ENCODE measurements at regions not wholly inside any gene's neighbourhood (a gene's known extent, or its start where the extent isn't known, plus 50 kb on each side); places are given as distances from the start of the nearest gene placed in this dataset.

DNA sequence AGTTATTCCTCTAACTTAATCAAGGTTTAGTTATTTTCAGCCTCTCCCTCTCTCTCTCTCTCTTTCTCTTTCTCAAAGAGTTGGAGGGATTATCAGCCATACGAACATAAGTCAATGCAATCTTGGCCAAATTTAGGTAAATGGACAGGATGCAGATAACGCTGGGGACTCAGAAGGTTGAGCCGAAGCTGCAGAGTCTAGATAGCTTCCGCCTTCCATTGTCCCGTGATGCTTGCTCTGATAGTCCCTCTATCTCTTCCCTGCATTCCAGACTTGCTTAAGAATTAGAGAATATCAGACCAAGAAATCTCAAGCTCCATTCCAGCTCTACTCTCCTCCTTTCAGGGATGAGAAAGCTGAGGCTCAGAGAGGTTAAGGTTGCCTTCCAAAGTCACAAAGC is 502.8 kb upstream of the TNP1 start:
- WGBS (ENCODE audit: insufficient coverage) = no CpG with 5 or more reads among the region's 5 CpGs
- Histone ChIP-seq H3K4me1 (ENCODE audit: control insufficient read depth in 1 of 2, insufficient read depth in 2 of 2, low read length in 2 of 2) (peaks cover 48 to 52% of the 10 kb centered on the region in 2 donors), H3K9ac (ENCODE audit: insufficient read depth, low read length, poor library complexity, severe bottlenecking) (no peak overlapping the region), H2AFZ (ENCODE audit: insufficient read depth, low read depth, low read length, poor library complexity, severe bottlenecking) (no peak overlapping the region), H3K27me3 (ENCODE audit: control insufficient read depth in 2 of 2, insufficient read depth in 2 of 2, low read length in 2 of 2) (peaks cover 4 to 7% of the 10 kb centered on the region in 2 donors), H3K27ac (ENCODE audit: low read depth in 1 of 2, low read length in 2 of 2) (no peak overlapping the region), H3K36me3 (replicated peaks in 1 of 2; ENCODE audit: control insufficient read depth in 1 of 2, insufficient read depth in 2 of 2, low read length in 2 of 2) (no peaks in the 10 kb centered on the region), H4K20me1 (ENCODE audit: insufficient read depth, low read length) (no peaks in the 10 kb centered on the region), H3K4me3 (replicated peaks in 1 of 3; ENCODE audit: low read depth in 2 of 3, low read length in 3 of 3) (peak overlapping the region in 1 of 3 experiments; percentile 43), H3K79me2 (ENCODE audit: insufficient read depth, low read length) (no peaks in the 10 kb centered on the region), H3K4me2 (replicated peaks; ENCODE audit: extremely low read depth, low read length, poor library complexity, severe bottlenecking) (peak overlapping the region; percentile 46), H3K9me3 (replicated peaks in 1 of 2; ENCODE audit: control insufficient read depth in 1 of 2, insufficient read depth in 1 of 2, low read length in 2 of 2) (no peaks in the 10 kb centered on the region)
- H3K27me3 Mint-ChIP-seq (ENCODE audit: low read depth in 3 of 3) = peaks cover 4 to 8% (median 4%) of the 10 kb centered on the region in 3 donors
- TF ChIP-seq, protein P1, sequence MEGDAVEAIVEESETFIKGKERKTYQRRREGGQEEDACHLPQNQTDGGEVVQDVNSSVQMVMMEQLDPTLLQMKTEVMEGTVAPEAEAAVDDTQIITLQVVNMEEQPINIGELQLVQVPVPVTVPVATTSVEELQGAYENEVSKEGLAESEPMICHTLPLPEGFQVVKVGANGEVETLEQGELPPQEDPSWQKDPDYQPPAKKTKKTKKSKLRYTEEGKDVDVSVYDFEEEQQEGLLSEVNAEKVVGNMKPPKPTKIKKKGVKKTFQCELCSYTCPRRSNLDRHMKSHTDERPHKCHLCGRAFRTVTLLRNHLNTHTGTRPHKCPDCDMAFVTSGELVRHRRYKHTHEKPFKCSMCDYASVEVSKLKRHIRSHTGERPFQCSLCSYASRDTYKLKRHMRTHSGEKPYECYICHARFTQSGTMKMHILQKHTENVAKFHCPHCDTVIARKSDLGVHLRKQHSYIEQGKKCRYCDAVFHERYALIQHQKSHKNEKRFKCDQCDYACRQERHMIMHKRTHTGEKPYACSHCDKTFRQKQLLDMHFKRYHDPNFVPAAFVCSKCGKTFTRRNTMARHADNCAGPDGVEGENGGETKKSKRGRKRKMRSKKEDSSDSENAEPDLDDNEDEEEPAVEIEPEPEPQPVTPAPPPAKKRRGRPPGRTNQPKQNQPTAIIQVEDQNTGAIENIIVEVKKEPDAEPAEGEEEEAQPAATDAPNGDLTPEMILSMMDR (IDR thresholded peaks at IDR 0.05) = no peak
- peak overlapping the region in 1 of 7 donors; percentile 56 for H3K27ac Mint-ChIP-seq
- H3K4me1 Mint-ChIP-seq = peaks cover 54% of the 10 kb centered on the region
- peaks cover 0 to 6% of the 10 kb centered on the region in 2 donors for H3K36me3 Mint-ChIP-seq
- intact Hi-C loops (cut with micrococcal nuclease) = no loop called here
- H3K9me3 Mint-ChIP-seq = peaks cover 0 to 2% (median 0%) of the 10 kb centered on the region in 7 donors
- peak overlapping the region in 1 of 2 donors; percentile 61 for H3K4me3 Mint-ChIP-seq
- DNase-seq = no peak

DNA sequence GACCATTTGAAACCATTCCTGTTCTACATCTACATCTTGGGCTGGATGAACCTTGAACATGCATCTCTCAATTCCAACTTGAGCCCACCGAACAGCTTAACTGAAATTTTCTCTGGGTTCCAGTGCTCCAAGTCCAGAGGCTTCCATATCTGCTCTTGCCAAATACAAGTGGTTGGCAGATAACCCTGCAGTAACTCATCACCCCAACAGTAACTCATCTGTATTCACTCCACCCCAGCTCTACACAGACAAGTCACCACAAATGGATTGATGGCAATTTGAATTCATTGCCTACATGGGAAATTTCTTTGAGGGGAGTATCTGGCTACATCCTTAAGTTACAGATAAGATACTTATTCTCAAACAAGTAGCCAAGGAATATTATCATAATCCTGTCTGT is 502.4 kb upstream of the TNP1 start:
- peaks cover 4 to 12% (median 8%) of the 10 kb centered on the region in 3 donors for H3K27me3 Mint-ChIP-seq (ENCODE audit: low read depth in 3 of 3)
- Histone ChIP-seq H3K36me3 (replicated peaks in 1 of 2; ENCODE audit: control insufficient read depth in 1 of 2, insufficient read depth in 2 of 2, low read length in 2 of 2) (no peaks in the 10 kb centered on the region), H3K4me1 (ENCODE audit: control insufficient read depth in 1 of 2, insufficient read depth in 2 of 2, low read length in 2 of 2) (peaks cover 48 to 52% of the 10 kb centered on the region in 2 donors), H3K9ac (ENCODE audit: insufficient read depth, low read length, poor library complexity, severe bottlenecking) (no peak overlapping the region), H3K9me3 (replicated peaks in 1 of 2; ENCODE audit: control insufficient read depth in 1 of 2, insufficient read depth in 1 of 2, low read length in 2 of 2) (no peaks in the 10 kb centered on the region), H3K27ac (ENCODE audit: low read depth in 1 of 2, low read length in 2 of 2) (no peak overlapping the region), H3K79me2 (ENCODE audit: insufficient read depth, low read length) (no peaks in the 10 kb centered on the region), H2AFZ (ENCODE audit: insufficient read depth, low read depth, low read length, poor library complexity, severe bottlenecking) (no peak overlapping the region), H4K20me1 (ENCODE audit: insufficient read depth, low read length) (no peaks in the 10 kb centered on the region), H3K4me3 (replicated peaks in 1 of 3; ENCODE audit: low read depth in 2 of 3, low read length in 3 of 3) (peak overlapping the region in 1 of 3 experiments; percentile 1), H3K4me2 (replicated peaks; ENCODE audit: extremely low read depth, low read length, poor library complexity, severe bottlenecking) (no peak overlapping the region), H3K27me3 (ENCODE audit: control insufficient read depth in 2 of 2, insufficient read depth in 2 of 2, low read length in 2 of 2) (peaks cover 8 to 11% of the 10 kb centered on the region in 2 donors)
- H3K4me3 Mint-ChIP-seq = no peak overlapping the region
- peaks cover 0 to 7% of the 10 kb centered on the region in 2 donors for H3K36me3 Mint-ChIP-seq
- 100% methylated on average over 1 of the region's 1 CpG for WGBS (ENCODE audit: insufficient coverage)
- DNase-seq = no peak
- peaks cover 0 to 2% (median 0%) of the 10 kb centered on the region in 7 donors for H3K9me3 Mint-ChIP-seq
- peaks cover 54% of the 10 kb centered on the region for H3K4me1 Mint-ChIP-seq
- intact Hi-C loops (cut with micrococcal nuclease) = no loop called here
- TF ChIP-seq, protein P1 (IDR thresholded peaks at IDR 0.05) = no peak
- H3K27ac Mint-ChIP-seq = no peak overlapping the region

All from CD14-positive monocyte (primary cell).